ENCODE measurements at regions not wholly inside any gene's neighbourhood (a gene's known extent, or its start where the extent isn't known, plus 50 kb on each side); places are given as distances from the start of the nearest gene placed in this dataset.

GRCh38 chr10:43024524-43024923 is 52.3 kb upstream of the RET start:
- TF ChIP-seq, protein P1, sequence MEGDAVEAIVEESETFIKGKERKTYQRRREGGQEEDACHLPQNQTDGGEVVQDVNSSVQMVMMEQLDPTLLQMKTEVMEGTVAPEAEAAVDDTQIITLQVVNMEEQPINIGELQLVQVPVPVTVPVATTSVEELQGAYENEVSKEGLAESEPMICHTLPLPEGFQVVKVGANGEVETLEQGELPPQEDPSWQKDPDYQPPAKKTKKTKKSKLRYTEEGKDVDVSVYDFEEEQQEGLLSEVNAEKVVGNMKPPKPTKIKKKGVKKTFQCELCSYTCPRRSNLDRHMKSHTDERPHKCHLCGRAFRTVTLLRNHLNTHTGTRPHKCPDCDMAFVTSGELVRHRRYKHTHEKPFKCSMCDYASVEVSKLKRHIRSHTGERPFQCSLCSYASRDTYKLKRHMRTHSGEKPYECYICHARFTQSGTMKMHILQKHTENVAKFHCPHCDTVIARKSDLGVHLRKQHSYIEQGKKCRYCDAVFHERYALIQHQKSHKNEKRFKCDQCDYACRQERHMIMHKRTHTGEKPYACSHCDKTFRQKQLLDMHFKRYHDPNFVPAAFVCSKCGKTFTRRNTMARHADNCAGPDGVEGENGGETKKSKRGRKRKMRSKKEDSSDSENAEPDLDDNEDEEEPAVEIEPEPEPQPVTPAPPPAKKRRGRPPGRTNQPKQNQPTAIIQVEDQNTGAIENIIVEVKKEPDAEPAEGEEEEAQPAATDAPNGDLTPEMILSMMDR (IDR thresholded peaks at IDR 0.05) = no peak
- TF ChIP-seq POLR2AphosphoS5 (IDR thresholded peaks at IDR 0.05) (no peak), POLR2A (IDR thresholded peaks at IDR 0.05) (no peak), EP300 (IDR thresholded peaks at IDR 0.05) (no peak)

All from suprapubic skin (tissue), 4 donors.